GM23248 (cell line): ENCODE measurements at regions not wholly inside any gene's neighbourhood (a gene's known extent, or its start where the extent isn't known, plus 50 kb on each side); places are given as distances from the start of the nearest gene placed in this dataset.

Source experiments
- DNase-seq: peaks from one replicate; pipeline ENCODE4 v3.0.0-alpha.2; 2015
- H2AFZ ChIP-seq: fragments of 200-600 bp; sonication (generic); 2 replicates; pipeline ENCODE4 v1.6.1; 2016; ENCODE audit warnings: antibody characterized with exemption
- H3F3A ChIP-seq: fragments of 200-600 bp; sonication (generic); 2 replicates; pipeline ENCODE4 v1.6.1; 2016; ENCODE audit warnings: mild to moderate bottlenecking, antibody characterized with exemption, mixed run types; ENCODE audit not compliant: insufficient read depth
- H3K27ac ChIP-seq: fragments of 200-600 bp; sonication (generic); 2 replicates; pipeline ENCODE4 v1.5.1; 2016; ENCODE audit warnings: mild to moderate bottlenecking
- H3K27me3 ChIP-seq: fragments of 200-600 bp; sonication (generic); replicated peaks from 2 replicates; pipeline ENCODE4 v1.6.1; 2016; ENCODE audit warnings: mild to moderate bottlenecking; ENCODE audit not compliant: insufficient read depth
- H3K36me3 ChIP-seq: fragments of 200-600 bp; sonication (generic); 2 replicates; pipeline ENCODE4 v1.6.1; 2016; ENCODE audit warnings: low read depth, mild to moderate bottlenecking
- H3K4me1 ChIP-seq: fragments of 200-600 bp; sonication (generic); 2 replicates; pipeline ENCODE4 v1.6.1; 2016; ENCODE audit warnings: mild to moderate bottlenecking; ENCODE audit not compliant: insufficient read depth
- H3K4me2 ChIP-seq: fragments of 200-600 bp; sonication (generic); one replicate; pipeline ENCODE4 v1.6.1; 2016; ENCODE audit warnings: mild to moderate bottlenecking; ENCODE audit not compliant: unreplicated experiment
- H3K4me3 ChIP-seq: fragments of 200-600 bp; sonication (generic); 2 replicates; pipeline ENCODE4 v1.5.1; 2016; ENCODE audit warnings: mild to moderate bottlenecking
- H3K79me2 ChIP-seq: fragments of 200-600 bp; sonication (generic); 2 replicates; pipeline ENCODE4 v1.6.1; 2016; ENCODE audit warnings: mild to moderate bottlenecking; ENCODE audit not compliant: insufficient read depth
- H3K9ac ChIP-seq: fragments of 200-600 bp; sonication (generic); 2 replicates; pipeline ENCODE4 v1.6.1; 2016; ENCODE audit warnings: mild to moderate bottlenecking
- H3K9me2 ChIP-seq: fragments of 200-600 bp; sonication (generic); 2 replicates; pipeline ENCODE4 v1.6.1; 2016; ENCODE audit warnings: mixed run types, mild to moderate bottlenecking, moderate library complexity; ENCODE audit not compliant: insufficient read depth
- H3K9me3 ChIP-seq: fragments of 200-600 bp; sonication (generic); one replicate; pipeline ENCODE4 v1.6.1; 2017; ENCODE audit warnings: low read depth
- H4K20me1 ChIP-seq: fragments of 200-600 bp; sonication (generic); 2 replicates; pipeline ENCODE4 v1.6.0; 2016; ENCODE audit not compliant: insufficient read depth
- EZH2 ChIP-seq: fragments of 200-600 bp; sonication (generic); IDR thresholded peaks from 2 replicates; pipeline ENCODE4 v1.6.1; 2018; ENCODE audit warnings: antibody characterized with exemption, mild to moderate bottlenecking; ENCODE audit not compliant: insufficient read depth, poor library complexity, severe bottlenecking
- EZH2phosphoT487 ChIP-seq: fragments of 200-600 bp; sonication (generic); IDR thresholded peaks from 2 replicates; pipeline ENCODE4 v1.6.1; 2018; ENCODE audit warnings: antibody characterized with exemption, moderate library complexity, mild to moderate bottlenecking, low read depth; ENCODE audit not compliant: insufficient read depth
- WGBS, 2 experiments: methylation state at CpG; one replicate each; pipeline ENCODE4 v1.1.6; 2015 to 2017; ENCODE audit warnings: low lambda C conversion rate in 2 of 2, low coverage in 1 of 2; ENCODE audit errors: missing lambda C conversion rate in 2 of 2; 5-methylcytosine and 5-hydroxymethylcytosine counted together
- in situ Hi-C: fragments of 300-500 bp; cut with MboI; formaldehyde crosslinking; loops from 2 replicates; pipeline ENCODE4 v1.15.0; 2020

- Histone ChIP-seq H3K9me2 (no peaks in the 10 kb centered on the region), H3K4me3 (no peak overlapping the region), H3K4me1 (no peaks in the 10 kb centered on the region), H3K79me2 (no peaks in the 10 kb centered on the region), H3K36me3 (no peaks in the 10 kb centered on the region), H4K20me1 (no peaks in the 10 kb centered on the region), H3F3A (no peaks in the 10 kb centered on the region), H3K9ac (no peak overlapping the region), H3K4me2 (no peak overlapping the region), H2AFZ (no peak overlapping the region), H3K27me3 (no peaks in the 10 kb centered on the region), H3K27ac (no peak overlapping the region), H3K9me3 (no peaks in the 10 kb centered on the region)
- in situ Hi-C loops, result no loop called here
- DNase-seq, result no peak
- TF ChIP-seq EZH2, result no peak
- TF ChIP-seq EZH2phosphoT487, result no peak
These were observed 385.8 kb upstream of the PCSK5 start for GRCh38 chr9:75504721-75505120.

- Histone ChIP-seq H3K9ac (no peak overlapping the region), H3K4me2 (no peak overlapping the region), H2AFZ (no peak overlapping the region), H3K27me3 (no peaks in the 10 kb centered on the region), H3K9me2 (no peaks in the 10 kb centered on the region), H3K27ac (no peak overlapping the region), H3K4me3 (no peak overlapping the region), H3K79me2 (no peaks in the 10 kb centered on the region), H3K9me3 (no peaks in the 10 kb centered on the region), H3K4me1 (no peaks in the 10 kb centered on the region), H4K20me1 (no peaks in the 10 kb centered on the region), H3K36me3 (no peaks in the 10 kb centered on the region), H3F3A (no peaks in the 10 kb centered on the region)
- DNase-seq, result no peak
- TF ChIP-seq EZH2 (no peak), EZH2phosphoT487 (no peak)
- in situ Hi-C loops, result no loop called here
These were observed 384.8 kb upstream of the PCSK5 start for GRCh38 chr9:75505654-75506053.

- Histone ChIP-seq H3K27me3 (no peaks in the 10 kb centered on the region), H3K36me3 (no peaks in the 10 kb centered on the region), H3K9me3 (no peaks in the 10 kb centered on the region), H2AFZ (no peak overlapping the region), H3K4me3 (no peak overlapping the region), H3K4me1 (no peaks in the 10 kb centered on the region), H3K79me2 (no peaks in the 10 kb centered on the region), H4K20me1 (no peaks in the 10 kb centered on the region), H3K27ac (no peak overlapping the region), H3K9ac (no peak overlapping the region), H3K4me2 (no peak overlapping the region), H3K9me2 (no peaks in the 10 kb centered on the region), H3F3A (no peaks in the 10 kb centered on the region)
- TF ChIP-seq EZH2phosphoT487 (no peak), EZH2 (no peak)
- no peak for DNase-seq
- in situ Hi-C loops, result no loop called here
These were observed 361.0 kb upstream of the PCSK5 start for GRCh38 chr9:75529463-75529862.

- no peak overlapping the region for H3K4me2 ChIP-seq
- H3K4me1 ChIP-seq, result no peaks in the 10 kb centered on the region
- no peaks in the 10 kb centered on the region for H3F3A ChIP-seq
- H4K20me1 ChIP-seq, result no peaks in the 10 kb centered on the region
- H3K4me3 ChIP-seq, result no peak overlapping the region
- H3K36me3 ChIP-seq, result no peaks in the 10 kb centered on the region
- WGBS, 2 experiments, result 66 to 73% methylated on average over 2 of the region's 2 CpGs
- H3K9me2 ChIP-seq, result no peaks in the 10 kb centered on the region
- no peak overlapping the region for H3K27ac ChIP-seq
- no peak for DNase-seq
- H2AFZ ChIP-seq, result no peak overlapping the region
- H3K9ac ChIP-seq, result no peak overlapping the region
- no peaks in the 10 kb centered on the region for H3K9me3 ChIP-seq
- H3K27me3 ChIP-seq, result no peaks in the 10 kb centered on the region
- in situ Hi-C loops, result no loop called here
- no peaks in the 10 kb centered on the region for H3K79me2 ChIP-seq
- TF ChIP-seq EZH2 (no peak), EZH2phosphoT487 (no peak)
These were observed 358.9 kb upstream of the PCSK5 start for GRCh38 chr9:75531588-75531987.

GRCh38 chr9:75532233-75533050 lies 358.0 kb upstream of the PCSK5 start:
- Histone ChIP-seq H3K79me2 (no peaks in the 10 kb centered on the region), H2AFZ (no peak overlapping the region), H3K9me2 (no peaks in the 10 kb centered on the region), H3K4me2 (no peak overlapping the region), H4K20me1 (no peaks in the 10 kb centered on the region), H3K36me3 (no peaks in the 10 kb centered on the region), H3K4me1 (no peaks in the 10 kb centered on the region), H3K4me3 (no peak overlapping the region), H3F3A (no peaks in the 10 kb centered on the region), H3K27ac (no peak overlapping the region), H3K9ac (no peak overlapping the region), H3K27me3 (no peaks in the 10 kb centered on the region), H3K9me3 (no peaks in the 10 kb centered on the region)
- in situ Hi-C loops, result no loop called here
- TF ChIP-seq EZH2phosphoT487, result no peak
- TF ChIP-seq EZH2, result no peak
- DNase-seq, result no peak
- 7 to 18% methylated on average over 3 of the region's 3 CpGs for WGBS, 2 experiments
